GM18502 (cell line): ENCODE measurements at regions not wholly inside any gene's neighbourhood (a gene's known extent, or its start where the extent isn't known, plus 50 kb on each side); places are given as distances from the start of the nearest gene placed in this dataset.
"Not testable (repeated sequence)": the region's sequence is repeated elsewhere in the genome, so short reads cannot be mapped to it uniquely, and the experiment has no call there.

Experiments
- ATAC-seq: cut with Tn5 transposase; IDR thresholded peaks from one replicate; pipeline ENCODE4 v1.9.1; 2021; ENCODE audit warnings: mild to moderate bottlenecking; ENCODE audit not compliant: unreplicated experiment, poor library complexity

GRCh38 chr11:97996762-97997161, 1024.0 kb upstream of the CNTN5 start:
- no peak for ATAC-seq

- no peak for ATAC-seq
Observed at GRCh38 chr11:98003606-98004371, 1017.0 kb upstream of the CNTN5 start.

GRCh38 chr11:98007072-98007471, 1013.7 kb upstream of the CNTN5 start:
- no peak for ATAC-seq

GRCh38 chr11:98027652-98028051, 993.1 kb upstream of the CNTN5 start:
- ATAC-seq = no peak

GRCh38 chr11:98029832-98030231, 990.9 kb upstream of the CNTN5 start:
- no peak for ATAC-seq

- no peak for ATAC-seq
Observed at GRCh38 chr11:98036810-98037209, 983.9 kb upstream of the CNTN5 start.

- no peak for ATAC-seq
Observed at GRCh38 chr11:98040061-98040808, 980.5 kb upstream of the CNTN5 start.

- ATAC-seq = no peak
Observed at GRCh38 chr11:98047647-98048046, 973.1 kb upstream of the CNTN5 start.

- no peak for ATAC-seq
Observed at GRCh38 chr11:98053851-98054250, 966.9 kb upstream of the CNTN5 start.

- no peak for ATAC-seq
Observed at GRCh38 chr11:98056945-98057344, 963.8 kb upstream of the CNTN5 start.

- ATAC-seq = no peak
Observed at GRCh38 chr11:98059488-98059887, 961.3 kb upstream of the CNTN5 start.

GRCh38 chr11:98060759-98061158, 960.0 kb upstream of the CNTN5 start:
- ATAC-seq = no peak

GRCh38 chr11:98061858-98062257, 958.9 kb upstream of the CNTN5 start:
- no peak for ATAC-seq

GRCh38 chr11:98062714-98063113, 958.0 kb upstream of the CNTN5 start:
- ATAC-seq = no peak

GRCh38 chr11:98068251-98068650, 952.5 kb upstream of the CNTN5 start:
- ATAC-seq = no peak

GRCh38 chr11:98069147-98069546, 951.6 kb upstream of the CNTN5 start:
- not testable (repeated sequence) for ATAC-seq

GRCh38 chr11:98069861-98070260, 950.9 kb upstream of the CNTN5 start:
- ATAC-seq = no peak

GRCh38 chr11:98090861-98091505, 929.8 kb upstream of the CNTN5 start:
- ATAC-seq = no peak

- no peak for ATAC-seq
Observed at GRCh38 chr11:98099371-98099770, 921.4 kb upstream of the CNTN5 start.

GRCh38 chr11:98100689-98101088, 920.1 kb upstream of the CNTN5 start:
- no peak for ATAC-seq

GRCh38 chr11:98101329-98101728, 919.4 kb upstream of the CNTN5 start:
- no peak for ATAC-seq
